ENCODE measurements at regions not wholly inside any gene's neighbourhood (a gene's known extent, or its start where the extent isn't known, plus 50 kb on each side); places are given as distances from the start of the nearest gene placed in this dataset.

GRCh38 chr6:3990692-3991491 lies 88.0 kb downstream of the FAM217A start:
- DNase-seq (ENCODE audit: low read depth, low spot score): peak; percentile 55
- no peak overlapping the region for H3K4me3 ChIP-seq (ENCODE audit: low read length)

GRCh38 chr6:3991941-3992340 lies 87.0 kb downstream of the FAM217A start:
- H3K4me3 ChIP-seq (ENCODE audit: low read length): no peak overlapping the region
- DNase-seq (ENCODE audit: low read depth, low spot score): no peak

GRCh38 chr6:3996349-3996748 lies 82.6 kb downstream of the FAM217A start:
- DNase-seq (ENCODE audit: low read depth, low spot score): no peak
- H3K4me3 ChIP-seq (ENCODE audit: low read length): no peak overlapping the region

GRCh38 chr6:3997177-3997770 lies 81.7 kb downstream of the FAM217A start:
- no peak for DNase-seq (ENCODE audit: low read depth, low spot score)
- no peak overlapping the region for H3K4me3 ChIP-seq (ENCODE audit: low read length)

GRCh38 chr6:3999800-4000661 lies 78.9 kb downstream of the FAM217A start:
- no peak for DNase-seq (ENCODE audit: low read depth, low spot score)
- H3K4me3 ChIP-seq (ENCODE audit: low read length): no peak overlapping the region

GRCh38 chr6:4004249-4004648 lies 74.7 kb downstream of the FAM217A start:
- DNase-seq (ENCODE audit: low read depth, low spot score): no peak
- H3K4me3 ChIP-seq (ENCODE audit: low read length): no peak overlapping the region

- peak; percentile 45 for DNase-seq (ENCODE audit: low read depth, low spot score)
- H3K4me3 ChIP-seq (ENCODE audit: low read length): no peak overlapping the region
Observed at GRCh38 chr6:4008324-4009047, 70.5 kb downstream of the FAM217A start.

GRCh38 chr6:4009486-4009885 lies 69.5 kb downstream of the FAM217A start:
- H3K4me3 ChIP-seq (ENCODE audit: low read length): no peak overlapping the region
- no peak for DNase-seq (ENCODE audit: low read depth, low spot score)

- H3K4me3 ChIP-seq (ENCODE audit: low read length): no peak overlapping the region
- DNase-seq (ENCODE audit: low read depth, low spot score): no peak
Observed at GRCh38 chr6:4010048-4010447, 68.9 kb downstream of the FAM217A start.

GRCh38 chr6:4010689-4011090 lies 68.2 kb downstream of the FAM217A start:
- H3K4me3 ChIP-seq (ENCODE audit: low read length): no peak overlapping the region
- peak; percentile 76 for DNase-seq (ENCODE audit: low read depth, low spot score)

GRCh38 chr6:4012826-4013225 lies 66.1 kb downstream of the FAM217A start:
- no peak overlapping the region for H3K4me3 ChIP-seq (ENCODE audit: low read length)
- DNase-seq (ENCODE audit: low read depth, low spot score): no peak

- peak; percentile 41 for DNase-seq (ENCODE audit: low read depth, low spot score)
- peak overlapping the region; percentile 84 for H3K4me3 ChIP-seq (ENCODE audit: low read length)
Observed at GRCh38 chr6:4017058-4017739, 61.7 kb downstream of the FAM217A start.

- H3K4me3 ChIP-seq (ENCODE audit: low read length): peak overlapping the region; percentile 84
- peak; percentile 74 for DNase-seq (ENCODE audit: low read depth, low spot score)
Observed at GRCh38 chr6:4017834-4018170, 61.1 kb downstream of the FAM217A start.

GRCh38 chr6:4018171-4018923 lies 60.6 kb downstream of the FAM217A start:
- peak overlapping the region; percentile 84 for H3K4me3 ChIP-seq (ENCODE audit: low read length)
- peak; percentile 94 for DNase-seq (ENCODE audit: low read depth, low spot score)
